Bone marrow (tissue), 2 donors: ENCODE measurements at regions not wholly inside any gene's neighbourhood (a gene's known extent, or its start where the extent isn't known, plus 50 kb on each side); places are given as distances from the start of the nearest gene placed in this dataset.

Experiments used
- DNase-seq, 2 donors: peaks; one replicate each; lab custom pipeline; 2025; lab: John Stamatoyannopoulos, UW

- no peak for DNase-seq
Measured at GRCh38 chr3:59290358-59290757, 240.5 kb upstream of the CFAP20DC start.

GRCh38 chr3:59289831-59290230 is 240.0 kb upstream of the CFAP20DC start:
- DNase-seq, result no peak

GRCh38 chr3:59288951-59289350 is 239.1 kb upstream of the CFAP20DC start:
- no peak for DNase-seq

GRCh38 chr3:59286791-59287531 is 237.1 kb upstream of the CFAP20DC start:
- peak in 1 of 2 donors; percentile 41 for DNase-seq

GRCh38 chr3:59285560-59285959 is 235.7 kb upstream of the CFAP20DC start:
- no peak for DNase-seq

- DNase-seq, result no peak
Measured at GRCh38 chr3:59284926-59285325, 235.1 kb upstream of the CFAP20DC start.

- no peak for DNase-seq
Measured at GRCh38 chr3:59280113-59280512, 230.3 kb upstream of the CFAP20DC start.

GRCh38 chr3:59277816-59278215 is 228.0 kb upstream of the CFAP20DC start:
- no peak for DNase-seq

GRCh38 chr3:59277201-59277600 is 227.4 kb upstream of the CFAP20DC start:
- DNase-seq, result no peak

- DNase-seq, result no peak
Measured at GRCh38 chr3:59273976-59274375, 224.2 kb upstream of the CFAP20DC start.

GRCh38 chr3:59271971-59272370 is 222.1 kb upstream of the CFAP20DC start:
- no peak for DNase-seq

GRCh38 chr3:59270921-59271320 is 221.1 kb upstream of the CFAP20DC start:
- DNase-seq, result no peak

- no peak for DNase-seq
Measured at GRCh38 chr3:59270209-59270608, 220.4 kb upstream of the CFAP20DC start.

GRCh38 chr3:59268170-59268569 is 218.3 kb upstream of the CFAP20DC start:
- no peak for DNase-seq

GRCh38 chr3:59267021-59267420 is 217.2 kb upstream of the CFAP20DC start:
- DNase-seq, result no peak

- DNase-seq, result no peak
Measured at GRCh38 chr3:59266551-59266950, 216.7 kb upstream of the CFAP20DC start.

GRCh38 chr3:59265566-59265965 is 215.7 kb upstream of the CFAP20DC start:
- no peak for DNase-seq

- DNase-seq, result no peak
Measured at GRCh38 chr3:59264366-59264765, 214.5 kb upstream of the CFAP20DC start.

GRCh38 chr3:59263152-59263551 is 213.3 kb upstream of the CFAP20DC start:
- DNase-seq, result no peak

GRCh38 chr3:59262076-59262498 is 212.3 kb upstream of the CFAP20DC start:
- DNase-seq, result no peak

- DNase-seq, result no peak
Measured at GRCh38 chr3:59261009-59261408, 211.2 kb upstream of the CFAP20DC start.

GRCh38 chr3:59258550-59259260 is 208.9 kb upstream of the CFAP20DC start:
- no peak for DNase-seq

GRCh38 chr3:59257506-59257905 is 207.7 kb upstream of the CFAP20DC start:
- no peak for DNase-seq

GRCh38 chr3:59256230-59256629 is 206.4 kb upstream of the CFAP20DC start:
- no peak for DNase-seq
